CD8-positive, alpha-beta memory T cell (primary cell): ENCODE measurements at regions not wholly inside any gene's neighbourhood (a gene's known extent, or its start where the extent isn't known, plus 50 kb on each side); places are given as distances from the start of the nearest gene placed in this dataset.

Experiments
- CTCF ChIA-PET: fragments of 350-600 bp; sonication (Branson Sonifier 250); formaldehyde crosslinking; loops from one replicate; lab custom pipeline; 2021; ENCODE audit warnings: antibody characterized with exemption; lab: Charles Lee
- POLR2A ChIA-PET: fragments of 350-600 bp; sonication (Branson Sonifier 250); formaldehyde crosslinking; loops from one replicate; lab custom pipeline; 2021; ENCODE audit warnings: antibody characterized with exemption; lab: Charles Lee
- DNase-seq, 5 donors: peaks; one replicate each; pipeline versions ENCODE4 v3.0.0 to v3.0.0-alpha.2; 2020 to 2022; ENCODE audit warnings: mixed read lengths in 1 of 5
- H3K27ac ChIP-seq: one replicate; pipeline ENCODE4 v1.7.0; 2013; ENCODE audit warnings: low read depth, mild to moderate bottlenecking, low read length, moderate library complexity
- H3K27me3 ChIP-seq: 2 replicates; pipeline ENCODE4 v1.7.0; 2013; ENCODE audit warnings: low read length, mild to moderate bottlenecking; ENCODE audit not compliant: insufficient read depth, poor library complexity, severe bottlenecking
- H3K36me3 ChIP-seq: 2 replicates; pipeline ENCODE4 v1.7.0; 2013; ENCODE audit warnings: mild to moderate bottlenecking, low read length, moderate library complexity; ENCODE audit not compliant: insufficient read depth
- H3K4me1 ChIP-seq: 2 replicates; pipeline ENCODE4 v1.7.0; 2013; ENCODE audit warnings: mild to moderate bottlenecking, low read length, moderate library complexity; ENCODE audit not compliant: insufficient read depth
- H3K4me3 ChIP-seq: 2 replicates; pipeline ENCODE4 v1.7.0; 2013; ENCODE audit warnings: mild to moderate bottlenecking, low read length
- H3K9me3 ChIP-seq: 2 replicates; pipeline ENCODE4 v1.7.0; 2013; ENCODE audit warnings: mild to moderate bottlenecking, low read length
- H3K27ac Mint-ChIP-seq, 8 donors: one replicate each; pipeline ENCODE4 v1.8.0; 2020 to 2021; ENCODE audit warnings: mixed read lengths in 8 of 8, mild to moderate bottlenecking in 6 of 8, inconsistent platforms in 3 of 8, moderate library complexity in 3 of 8
- H3K27me3 Mint-ChIP-seq, 2 donors: one replicate each; pipeline ENCODE4 v1.8.0; 2020 to 2021; ENCODE audit warnings: mixed read lengths in 2 of 2, mild to moderate bottlenecking in 1 of 2, moderate library complexity in 1 of 2
- H3K36me3 Mint-ChIP-seq, 3 donors: one replicate each; pipeline ENCODE4 v1.8.0; 2020 to 2021; ENCODE audit warnings: mixed read lengths in 3 of 3, inconsistent platforms in 1 of 3, mild to moderate bottlenecking in 1 of 3
- H3K4me1 Mint-ChIP-seq, 3 donors: one replicate each; pipeline ENCODE4 v1.8.0; 2020 to 2021; ENCODE audit warnings: mixed read lengths in 3 of 3, inconsistent platforms in 1 of 3, mild to moderate bottlenecking in 1 of 3
- H3K4me3 Mint-ChIP-seq, 7 donors: one replicate each; pipeline ENCODE4 v1.8.0; 2020 to 2021; ENCODE audit warnings: mixed read lengths in 7 of 7, mild to moderate bottlenecking in 6 of 7, moderate library complexity in 4 of 7, inconsistent platforms in 2 of 7
- H3K9me3 Mint-ChIP-seq, 5 donors: one replicate each; pipeline ENCODE4 v1.8.0; 2020 to 2022; ENCODE audit warnings: mixed read lengths in 5 of 5, mild to moderate bottlenecking in 3 of 5, moderate library complexity in 2 of 5, inconsistent platforms in 1 of 5

- H3K27me3 Mint-ChIP-seq: peaks cover 2 to 4% of the 10 kb centered on the region in 2 donors
- H3K4me1 ChIP-seq: no peaks in the 10 kb centered on the region
- no peaks in the 10 kb centered on the region for H3K4me1 Mint-ChIP-seq
- ChIA-PET CTCF (no interaction called here), POLR2A (no interaction called here)
- peaks cover 0 to 2% (median 0%) of the 10 kb centered on the region in 5 donors for H3K9me3 Mint-ChIP-seq
- no peaks in the 10 kb centered on the region for H3K36me3 Mint-ChIP-seq
- no peaks in the 10 kb centered on the region for H3K9me3 ChIP-seq
- no peaks in the 10 kb centered on the region for H3K27me3 ChIP-seq
- no peaks in the 10 kb centered on the region for H3K36me3 ChIP-seq
- no peak for DNase-seq
- no peak overlapping the region for H3K4me3 ChIP-seq
- H3K27ac Mint-ChIP-seq: no peak overlapping the region
- H3K4me3 Mint-ChIP-seq: no peak overlapping the region
- no peak overlapping the region for H3K27ac ChIP-seq
These were observed 168.7 kb upstream of the FN1 start for GRCh38 chr2:215604606-215605005.

- H3K4me1 Mint-ChIP-seq: no peaks in the 10 kb centered on the region
- ChIA-PET POLR2A (no interaction called here), CTCF (no interaction called here)
- Histone ChIP-seq H3K27me3 (no peaks in the 10 kb centered on the region), H3K4me1 (no peaks in the 10 kb centered on the region), H3K4me3 (no peak overlapping the region), H3K27ac (no peak overlapping the region), H3K9me3 (no peaks in the 10 kb centered on the region), H3K36me3 (no peaks in the 10 kb centered on the region)
- no peak overlapping the region for H3K27ac Mint-ChIP-seq
- H3K4me3 Mint-ChIP-seq: no peak overlapping the region
- peaks cover 0 to 4% of the 10 kb centered on the region in 2 donors for H3K27me3 Mint-ChIP-seq
- peaks cover 0 to 2% (median 0%) of the 10 kb centered on the region in 5 donors for H3K9me3 Mint-ChIP-seq
- no peak for DNase-seq
- no peaks in the 10 kb centered on the region for H3K36me3 Mint-ChIP-seq
These were observed 167.6 kb upstream of the FN1 start for GRCh38 chr2:215603440-215603839.

- Histone ChIP-seq H3K9me3 (no peaks in the 10 kb centered on the region), H3K27ac (no peak overlapping the region), H3K36me3 (no peaks in the 10 kb centered on the region), H3K27me3 (no peaks in the 10 kb centered on the region), H3K4me1 (no peaks in the 10 kb centered on the region), H3K4me3 (no peak overlapping the region)
- ChIA-PET POLR2A (no interaction called here), CTCF (no interaction called here)
- Mint-ChIP-seq H3K27ac (no peak overlapping the region), H3K4me1 (no peaks in the 10 kb centered on the region), H3K27me3 (peaks cover 0 to 4% of the 10 kb centered on the region in 2 donors), H3K36me3 (no peaks in the 10 kb centered on the region), H3K9me3 (peaks cover 0 to 2% (median 0%) of the 10 kb centered on the region in 5 donors), H3K4me3 (no peak overlapping the region)
- no peak for DNase-seq
These were observed 167.1 kb upstream of the FN1 start for GRCh38 chr2:215602997-215603396.

GRCh38 chr2:215601990-215602721, 166.3 kb upstream of the FN1 start:
- Histone ChIP-seq H3K27me3 (no peaks in the 10 kb centered on the region), H3K27ac (no peak overlapping the region), H3K36me3 (no peaks in the 10 kb centered on the region), H3K9me3 (no peaks in the 10 kb centered on the region), H3K4me1 (no peaks in the 10 kb centered on the region), H3K4me3 (no peak overlapping the region)
- no peak for DNase-seq
- no peaks in the 10 kb centered on the region for H3K36me3 Mint-ChIP-seq
- no peak overlapping the region for H3K27ac Mint-ChIP-seq
- peaks cover 0 to 4% of the 10 kb centered on the region in 2 donors for H3K27me3 Mint-ChIP-seq
- no peaks in the 10 kb centered on the region for H3K4me1 Mint-ChIP-seq
- H3K9me3 Mint-ChIP-seq: peaks cover 0 to 2% (median 0%) of the 10 kb centered on the region in 5 donors
- POLR2A ChIA-PET: no interaction called here
- CTCF ChIA-PET: no interaction called here
- H3K4me3 Mint-ChIP-seq: no peak overlapping the region

- peaks cover 0 to 2% (median 0%) of the 10 kb centered on the region in 5 donors for H3K9me3 Mint-ChIP-seq
- H3K27me3 Mint-ChIP-seq: peaks cover 0 to 4% of the 10 kb centered on the region in 2 donors
- H3K36me3 ChIP-seq: no peaks in the 10 kb centered on the region
- POLR2A ChIA-PET: no interaction called here
- CTCF ChIA-PET: no interaction called here
- H3K4me3 ChIP-seq: no peak overlapping the region
- H3K27ac Mint-ChIP-seq: no peak overlapping the region
- no peaks in the 10 kb centered on the region for H3K9me3 ChIP-seq
- no peak overlapping the region for H3K4me3 Mint-ChIP-seq
- H3K4me1 Mint-ChIP-seq: no peaks in the 10 kb centered on the region
- no peaks in the 10 kb centered on the region for H3K36me3 Mint-ChIP-seq
- no peak for DNase-seq
- no peaks in the 10 kb centered on the region for H3K27me3 ChIP-seq
- H3K27ac ChIP-seq: no peak overlapping the region
- H3K4me1 ChIP-seq: no peaks in the 10 kb centered on the region
These were observed 165.7 kb upstream of the FN1 start for GRCh38 chr2:215601526-215601925.

GRCh38 chr2:215598376-215598975, 162.6 kb upstream of the FN1 start:
- H3K27me3 Mint-ChIP-seq: peaks cover 0 to 4% of the 10 kb centered on the region in 2 donors
- peaks cover 0 to 2% (median 0%) of the 10 kb centered on the region in 5 donors for H3K9me3 Mint-ChIP-seq
- Histone ChIP-seq H3K36me3 (no peaks in the 10 kb centered on the region), H3K4me3 (no peak overlapping the region), H3K9me3 (no peaks in the 10 kb centered on the region), H3K27me3 (no peaks in the 10 kb centered on the region), H3K4me1 (no peaks in the 10 kb centered on the region), H3K27ac (no peak overlapping the region)
- POLR2A ChIA-PET: no interaction called here
- DNase-seq: no peak
- no peaks in the 10 kb centered on the region for H3K4me1 Mint-ChIP-seq
- no peaks in the 10 kb centered on the region for H3K36me3 Mint-ChIP-seq
- no peak overlapping the region for H3K27ac Mint-ChIP-seq
- no peak overlapping the region for H3K4me3 Mint-ChIP-seq
- CTCF ChIA-PET: no interaction called here

- H3K4me1 Mint-ChIP-seq: no peaks in the 10 kb centered on the region
- no peak for DNase-seq
- H3K9me3 ChIP-seq: no peaks in the 10 kb centered on the region
- no peak overlapping the region for H3K4me3 Mint-ChIP-seq
- no peaks in the 10 kb centered on the region for H3K27me3 ChIP-seq
- no peak overlapping the region for H3K27ac ChIP-seq
- H3K4me3 ChIP-seq: no peak overlapping the region
- no peaks in the 10 kb centered on the region for H3K27me3 Mint-ChIP-seq
- no peaks in the 10 kb centered on the region for H3K4me1 ChIP-seq
- ChIA-PET POLR2A (no interaction called here), CTCF (no interaction called here)
- H3K9me3 Mint-ChIP-seq: peaks cover 0 to 2% (median 0%) of the 10 kb centered on the region in 5 donors
- H3K27ac Mint-ChIP-seq: no peak overlapping the region
- H3K36me3 Mint-ChIP-seq: no peaks in the 10 kb centered on the region
- no peaks in the 10 kb centered on the region for H3K36me3 ChIP-seq
These were observed 161.7 kb upstream of the FN1 start for GRCh38 chr2:215597577-215597976.

GRCh38 chr2:215594766-215595165, 158.9 kb upstream of the FN1 start:
- H3K36me3 Mint-ChIP-seq: no peaks in the 10 kb centered on the region
- no peak overlapping the region for H3K27ac Mint-ChIP-seq
- no peak overlapping the region for H3K4me3 Mint-ChIP-seq
- DNase-seq: no peak
- H3K4me3 ChIP-seq: no peak overlapping the region
- H3K36me3 ChIP-seq: no peaks in the 10 kb centered on the region
- H3K9me3 ChIP-seq: no peaks in the 10 kb centered on the region
- CTCF ChIA-PET: no interaction called here
- H3K4me1 ChIP-seq: no peaks in the 10 kb centered on the region
- H3K27ac ChIP-seq: no peak overlapping the region
- no peaks in the 10 kb centered on the region for H3K27me3 ChIP-seq
- H3K9me3 Mint-ChIP-seq: no peaks in the 10 kb centered on the region
- H3K4me1 Mint-ChIP-seq: no peaks in the 10 kb centered on the region
- POLR2A ChIA-PET: no interaction called here
- peaks cover 0 to 2% of the 10 kb centered on the region in 2 donors for H3K27me3 Mint-ChIP-seq
